ENCODE measurements at regions not wholly inside any gene's neighbourhood (a gene's known extent, or its start where the extent isn't known, plus 50 kb on each side); places are given as distances from the start of the nearest gene placed in this dataset.

DNA sequence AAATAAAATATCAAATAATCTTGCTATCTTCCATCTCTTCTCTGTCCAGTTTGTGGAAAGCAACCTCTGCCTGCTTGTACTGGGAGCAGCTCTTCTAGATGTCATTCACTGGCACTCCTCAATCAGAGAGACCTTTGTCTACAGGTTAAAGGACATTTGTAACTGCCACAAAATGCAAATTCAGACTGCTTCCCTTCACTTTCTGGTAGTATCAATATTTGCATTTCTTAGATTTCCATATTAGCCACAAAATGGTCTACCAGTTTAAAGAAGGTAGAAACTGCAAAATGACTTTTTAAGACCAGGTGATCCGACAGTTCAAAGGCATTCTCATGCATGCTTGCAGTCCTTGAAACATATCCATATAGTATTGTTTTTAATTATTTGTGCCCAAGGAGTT, 51.7 kb upstream of the RCN1 start:
- no peak for DNase-seq

GRCh38 chr11:32034680-32035079, 56.2 kb upstream of the RCN1 start:
- DNase-seq, result no peak

GRCh38 chr11:32034149-32034548, 56.7 kb upstream of the RCN1 start:
- peak; percentile 13 for DNase-seq

DNA sequence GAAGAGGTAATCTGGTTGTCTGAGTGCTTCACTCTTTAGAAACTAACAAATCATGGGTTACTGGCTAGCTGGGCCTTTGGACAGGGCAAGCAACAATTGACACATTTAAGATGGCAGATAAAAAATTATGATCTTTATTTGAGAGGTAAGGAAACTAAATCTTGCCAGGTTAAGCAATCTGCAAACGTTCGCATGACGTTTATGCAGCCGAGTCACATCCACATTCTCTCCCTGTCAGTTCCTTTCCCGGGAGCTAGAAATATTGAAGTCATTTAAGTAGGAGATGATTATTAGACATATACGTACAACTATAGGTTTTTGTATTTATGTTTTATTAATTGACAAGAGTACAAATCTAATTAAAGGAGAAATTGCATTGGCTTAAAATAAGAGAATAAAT, 57.4 kb upstream of the RCN1 start:
- no peak for DNase-seq

DNA sequence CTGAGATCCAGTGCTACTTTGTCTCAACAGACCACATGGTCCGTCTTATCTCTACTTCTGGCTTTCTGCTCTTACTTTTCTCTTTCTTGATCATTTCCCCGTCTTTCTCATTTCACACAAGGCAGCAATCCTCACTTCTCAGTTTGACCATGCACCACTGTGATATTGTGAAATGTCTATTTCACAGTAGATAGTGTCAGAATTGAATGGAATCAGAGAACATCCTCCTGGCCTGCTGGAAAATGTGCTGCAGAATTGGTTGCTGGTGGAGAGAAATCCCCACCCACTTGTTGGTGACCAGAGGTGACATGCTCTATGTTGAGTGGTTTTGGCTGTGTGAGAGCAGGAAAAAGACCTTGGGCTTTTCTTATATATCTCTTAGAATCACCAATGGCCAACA, 57.8 kb upstream of the RCN1 start:
- DNase-seq, result peak; percentile 54

GRCh38 chr11:32032478-32032877, 58.4 kb upstream of the RCN1 start:
- peak; percentile 33 for DNase-seq

DNA sequence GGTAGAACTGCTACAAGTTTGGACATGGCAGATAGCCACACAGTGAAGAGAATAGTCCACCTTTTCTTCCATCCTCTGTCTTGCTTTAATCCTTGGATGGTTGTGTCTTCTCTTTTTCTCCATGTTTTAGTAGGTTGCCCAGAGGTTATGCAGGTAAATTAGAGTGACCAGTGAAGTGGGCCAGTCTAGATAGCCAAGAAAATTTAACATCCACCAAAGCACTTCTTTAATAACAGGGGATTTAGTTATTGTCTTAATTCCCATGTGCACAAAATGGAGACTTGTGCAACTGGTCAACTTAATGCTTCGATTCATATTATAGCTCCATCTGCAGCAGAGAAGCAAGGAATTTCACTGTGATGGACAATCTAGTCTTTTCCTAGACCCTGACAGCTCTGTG, 58.8 kb upstream of the RCN1 start:
- DNase-seq, result no peak

GRCh38 chr11:32030875-32031503, 59.9 kb upstream of the RCN1 start:
- DNase-seq, result no peak

GRCh38 chr11:32029721-32030120, 61.2 kb upstream of the RCN1 start:
- DNase-seq, result no peak

DNA sequence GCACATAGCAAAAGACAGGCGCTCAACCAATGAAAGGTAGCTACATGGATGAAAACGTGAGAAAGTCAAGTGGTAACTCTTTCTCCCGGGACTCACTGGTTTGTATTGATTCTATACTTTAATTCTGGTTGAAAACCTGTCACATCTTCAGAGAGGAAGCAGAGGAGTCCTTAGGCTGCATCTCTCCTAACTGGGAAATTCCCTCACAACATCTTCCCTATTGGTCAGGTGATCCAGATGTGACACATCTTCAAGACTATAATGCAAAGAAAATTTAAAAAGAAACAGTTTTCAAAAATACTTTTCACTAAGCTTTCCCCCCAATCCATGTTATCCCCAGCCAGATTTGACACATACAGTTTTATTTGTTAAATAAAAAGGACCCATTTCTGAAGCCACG, 62.7 kb upstream of the RCN1 start:
- no peak for DNase-seq

DNA sequence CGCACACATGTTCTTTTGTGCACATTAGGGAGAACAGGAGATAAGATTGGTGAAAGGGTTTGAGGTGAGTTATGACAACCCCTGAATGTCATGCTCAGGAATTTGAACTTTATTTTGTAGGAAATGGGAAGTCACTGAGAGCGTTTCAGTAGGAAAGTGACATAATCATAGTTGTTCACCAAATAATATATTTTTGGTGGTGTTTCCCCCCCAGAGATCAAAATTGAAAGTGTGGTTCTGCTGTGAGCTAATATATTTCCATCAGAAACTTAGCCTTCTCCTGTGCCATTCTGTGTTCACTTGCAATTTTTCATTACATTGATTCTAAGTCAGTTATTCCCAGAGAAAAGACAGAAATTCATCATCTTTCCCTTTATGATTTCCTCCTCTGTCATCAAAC, 64.1 kb upstream of the RCN1 start:
- no peak for DNase-seq

- no peak for DNase-seq
Observed at GRCh38 chr11:32024948-32025347, 65.9 kb upstream of the RCN1 start.

- DNase-seq, result no peak
Observed at GRCh38 chr11:32023370-32024305, 67.2 kb upstream of the RCN1 start.

- no peak for DNase-seq
Observed at GRCh38 chr11:32018672-32019071, 72.2 kb upstream of the RCN1 start.

DNA sequence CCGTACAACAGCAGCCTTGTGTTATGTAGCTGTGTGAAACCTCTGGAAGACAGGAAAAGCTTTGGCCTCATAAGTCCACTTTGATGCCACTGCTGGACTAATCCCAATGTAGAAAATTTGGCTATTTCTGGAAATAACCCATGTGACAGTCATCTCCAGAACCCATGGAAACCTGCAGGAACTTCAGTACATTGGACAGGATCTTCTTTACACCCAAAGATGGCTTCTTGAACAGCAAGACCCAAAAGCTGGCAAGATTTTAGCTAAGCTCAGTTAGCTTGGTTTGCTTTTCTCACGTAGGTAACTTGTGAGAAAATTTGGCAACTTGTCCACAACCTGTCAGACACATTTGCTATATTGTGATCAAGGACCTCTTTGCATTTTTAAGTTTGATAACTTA, 74.8 kb upstream of the RCN1 start:
- DNase-seq, result no peak

- no peak for DNase-seq
Observed at GRCh38 chr11:32015427-32015826, 75.4 kb upstream of the RCN1 start.

GRCh38 chr11:32013603-32014002, 77.3 kb upstream of the RCN1 start:
- DNase-seq, result no peak

DNA sequence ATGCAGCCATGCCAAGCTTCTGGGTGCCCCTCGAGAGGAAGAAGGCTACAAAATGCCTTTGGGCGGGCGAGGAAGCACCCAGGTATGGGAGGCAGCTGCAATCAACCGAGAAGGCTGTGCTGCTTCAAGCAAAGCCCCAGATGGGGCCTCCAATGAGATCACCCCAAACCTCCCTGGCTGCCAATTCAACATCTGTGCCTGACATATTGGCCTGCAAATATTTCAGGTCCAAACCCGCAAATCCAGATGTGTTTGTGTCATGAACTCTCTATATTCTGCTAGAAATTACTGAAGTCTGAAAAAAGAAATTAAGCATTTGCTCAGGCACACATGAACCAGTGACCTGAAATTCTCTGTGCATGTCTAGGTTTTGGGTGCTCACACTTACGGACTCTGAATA, 78.8 kb upstream of the RCN1 start:
- DNase-seq, result no peak

- no peak for DNase-seq
Observed at GRCh38 chr11:32008880-32009551, 81.9 kb upstream of the RCN1 start.

GRCh38 chr11:32006799-32007388, 84.0 kb upstream of the RCN1 start:
- DNase-seq, result peak; percentile 41

- DNase-seq, result no peak
Observed at GRCh38 chr11:32005786-32006416, 85.0 kb upstream of the RCN1 start.

DNA sequence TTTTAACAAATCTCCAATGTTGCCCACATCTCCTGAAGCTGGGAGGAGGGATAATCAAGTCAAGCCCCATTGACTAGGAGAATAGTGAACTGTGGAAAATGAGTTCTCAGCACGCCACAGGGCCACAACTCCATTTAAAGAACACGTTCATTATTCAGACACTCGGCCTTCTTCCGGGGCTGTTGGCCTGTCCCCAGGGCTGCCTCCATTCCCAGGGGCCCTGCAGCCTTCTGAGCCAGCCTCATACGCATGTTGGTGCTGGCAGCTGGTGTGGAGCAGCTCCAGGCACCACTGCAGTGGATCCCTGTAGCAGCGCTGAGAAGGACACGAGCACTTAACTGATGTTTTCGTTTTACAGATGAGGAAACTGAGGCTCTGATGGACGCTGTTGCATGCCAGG, 87.5 kb upstream of the RCN1 start:
- DNase-seq, result no peak

DNA sequence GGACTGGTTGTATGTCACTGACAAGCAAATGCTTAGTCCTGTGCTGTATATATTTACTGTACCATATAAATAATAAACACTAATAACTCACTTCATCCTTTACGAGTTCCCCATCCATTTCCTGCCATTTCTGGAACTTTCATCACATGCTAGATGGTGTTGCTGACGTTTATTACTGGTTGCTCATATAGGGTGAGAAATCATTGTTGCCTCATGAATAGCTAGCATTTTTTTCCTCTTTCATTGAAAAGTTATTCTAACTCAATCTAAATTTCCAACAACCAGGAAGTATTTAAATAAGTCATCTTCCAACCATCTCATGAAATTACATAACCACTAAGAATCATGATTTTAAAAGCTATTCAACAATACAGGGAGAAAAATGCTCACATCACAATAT, 88.6 kb upstream of the RCN1 start:
- no peak for DNase-seq

Measured in activated CD4-positive, alpha-beta T cell treated with anti-CD3 and anti-CD28 coated beads, Interleukin-10, Interleukin-2, amounts not matched to agents 100 ng/mL and 50 ng/mL, durations not matched to agents 16 hours and 8 hours (primary cell).